ENCODE measurements at regions not wholly inside any gene's neighbourhood (a gene's known extent, or its start where the extent isn't known, plus 50 kb on each side); places are given as distances from the start of the nearest gene placed in this dataset.

- Histone ChIP-seq H3K36me3 (ENCODE audit: insufficient read depth) (no peaks in the 10 kb centered on the region), H3K27me3 (ENCODE audit: insufficient read depth) (no peaks in the 10 kb centered on the region), H2AFZ (no peak overlapping the region), H3K4me2 (no peak overlapping the region), H3K9me2 (ENCODE audit: insufficient read depth) (no peaks in the 10 kb centered on the region), H3K79me2 (replicated peaks; ENCODE audit: insufficient read depth) (no peaks in the 10 kb centered on the region), H4K20me1 (replicated peaks; ENCODE audit: insufficient read depth) (no peaks in the 10 kb centered on the region), H3F3A (replicated peaks; ENCODE audit: low read depth) (no peaks in the 10 kb centered on the region), H3K4me1 (ENCODE audit: insufficient read depth) (no peaks in the 10 kb centered on the region), H3K27ac (ENCODE audit: low read depth) (no peak overlapping the region), H3K4me3 (no peak overlapping the region)
- H3K4me3 Mint-ChIP-seq = no peak overlapping the region
- H3K27ac Mint-ChIP-seq = no peak overlapping the region
- ATAC-seq (no peak), DNase-seq (ENCODE audit: low spot score) (no peak)
- no peak for TF ChIP-seq ZNF462 (CRISPR knock-in tag; IDR thresholded peaks at IDR 0.05)
- no peak for TF ChIP-seq CTCF (conservative IDR thresholded peaks at IDR 0.05; ENCODE audit: low read depth in 2 of 2)
- no peak for TF ChIP-seq EZH2 (IDR thresholded peaks at IDR 0.05; ENCODE audit: low read depth, unreplicated experiment)
- no peak for TF ChIP-seq EZH2phosphoT487 (IDR thresholded peaks at IDR 0.05; ENCODE audit: unreplicated experiment)
- no peak for TF ChIP-seq CREB1 (CRISPR knock-in tag; IDR thresholded peaks at IDR 0.05; ENCODE audit: low read depth)
- H3K9me3 Mint-ChIP-seq = no peaks in the 10 kb centered on the region
- H3K36me3 Mint-ChIP-seq (ENCODE audit: low read depth) = no peaks in the 10 kb centered on the region
- H3K27me3 Mint-ChIP-seq (ENCODE audit: insufficient read depth, low read depth, poor library complexity) = no peaks in the 10 kb centered on the region
- no peaks in the 10 kb centered on the region for H3K4me1 Mint-ChIP-seq
These were observed 922.0 kb downstream of the NLGN4X start for GRCh38 chrX:5306654-5307121.
